ENCODE measurements at regions not wholly inside any gene's neighbourhood (a gene's known extent, or its start where the extent isn't known, plus 50 kb on each side); places are given as distances from the start of the nearest gene placed in this dataset.

DNA sequence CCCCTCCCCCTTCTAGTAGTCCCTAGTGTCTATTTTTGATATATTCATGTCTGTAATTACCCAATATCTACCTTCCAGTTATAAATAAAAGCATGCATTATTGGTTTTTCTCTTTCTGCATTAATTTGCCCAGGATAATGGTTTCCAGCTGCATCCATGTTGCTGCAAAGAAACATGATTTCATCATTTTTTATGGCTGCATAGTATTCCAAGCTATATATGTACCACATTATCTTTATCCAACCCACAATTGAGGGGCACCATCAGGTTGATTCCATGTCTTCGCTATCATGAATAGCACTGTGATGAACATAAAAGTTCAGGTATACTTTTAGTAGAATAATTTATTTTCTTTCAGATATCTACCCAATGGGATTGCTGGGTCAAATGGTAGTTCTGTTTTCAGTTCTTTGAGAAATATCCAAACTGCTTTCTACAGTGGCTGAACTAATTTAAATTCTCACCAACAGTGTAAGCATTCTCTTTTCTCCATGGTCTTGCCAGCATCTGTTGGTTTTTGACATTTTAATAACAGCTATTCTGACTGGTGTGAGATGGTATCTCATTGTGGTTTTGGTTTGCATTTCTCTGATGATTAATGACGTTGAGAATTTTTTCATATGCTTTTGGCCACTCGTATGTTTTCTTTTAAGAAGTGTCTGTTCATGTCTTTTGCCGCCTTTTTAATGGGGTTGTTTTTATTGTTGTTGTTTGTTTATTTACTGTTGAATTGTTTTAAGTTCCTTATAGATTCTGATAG lies 746.1 kb upstream of the MEF2C start:
- Histone ChIP-seq H3K79me2 (ENCODE audit: control insufficient read depth, insufficient read depth, low read length, unreplicated experiment) (no peaks in the 10 kb centered on the region), H3K4me1 (ENCODE audit: control insufficient read depth, insufficient read depth, low read length, unreplicated experiment) (no peaks in the 10 kb centered on the region), H3K27ac (ENCODE audit: low read depth, low read length) (no peak overlapping the region), H2AFZ (ENCODE audit: low read length, unreplicated experiment) (no peak overlapping the region), H3K36me3 (ENCODE audit: insufficient read depth, low read length) (no peaks in the 10 kb centered on the region), H3K4me3 (ENCODE audit: low read depth, low read length) (no peak overlapping the region), H3K27me3 (ENCODE audit: insufficient read depth, low read length) (no peaks in the 10 kb centered on the region)

DNA sequence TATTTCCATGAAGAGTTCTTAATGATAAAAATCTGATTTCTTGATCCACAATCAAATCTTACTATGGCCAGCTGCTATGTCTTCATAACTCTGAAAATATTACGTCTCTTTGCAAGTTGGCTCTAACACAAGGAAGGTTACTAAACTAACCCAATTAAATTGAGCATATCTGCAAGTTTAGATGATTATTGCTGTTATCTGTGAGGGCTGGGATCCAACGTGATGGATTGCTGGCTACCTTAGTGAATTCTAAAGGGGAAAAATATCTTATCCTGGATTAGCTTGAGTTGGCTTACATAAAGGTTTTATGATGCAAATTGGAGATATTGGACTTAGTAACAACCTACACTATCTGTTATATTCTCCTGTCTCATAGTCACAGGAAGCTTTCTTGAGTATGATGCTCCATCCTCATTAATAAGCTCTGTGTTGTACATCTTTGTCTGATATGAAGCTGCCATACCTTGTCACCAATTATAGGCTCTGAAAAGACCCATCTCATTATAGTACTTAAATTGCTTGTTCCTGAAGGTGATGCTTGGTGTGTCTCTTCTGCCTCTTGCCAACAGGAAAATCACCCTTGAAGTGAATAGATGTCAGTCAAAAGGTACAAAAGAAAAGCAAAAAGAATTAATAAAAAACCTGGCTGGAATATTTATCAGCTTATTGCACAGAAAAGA lies 733.0 kb upstream of the MEF2C start:
- no peak overlapping the region for H3K27ac ChIP-seq (ENCODE audit: low read depth, low read length)
- H3K79me2 ChIP-seq (ENCODE audit: control insufficient read depth, insufficient read depth, low read length, unreplicated experiment) = no peaks in the 10 kb centered on the region
- H3K4me1 ChIP-seq (ENCODE audit: control insufficient read depth, insufficient read depth, low read length, unreplicated experiment) = peaks cover 3% of the 10 kb centered on the region
- H2AFZ ChIP-seq (ENCODE audit: low read length, unreplicated experiment) = no peak overlapping the region
- H3K27me3 ChIP-seq (ENCODE audit: insufficient read depth, low read length) = no peaks in the 10 kb centered on the region
- H3K4me3 ChIP-seq (ENCODE audit: low read depth, low read length) = no peak overlapping the region
- H3K36me3 ChIP-seq (ENCODE audit: insufficient read depth, low read length) = no peaks in the 10 kb centered on the region

DNA sequence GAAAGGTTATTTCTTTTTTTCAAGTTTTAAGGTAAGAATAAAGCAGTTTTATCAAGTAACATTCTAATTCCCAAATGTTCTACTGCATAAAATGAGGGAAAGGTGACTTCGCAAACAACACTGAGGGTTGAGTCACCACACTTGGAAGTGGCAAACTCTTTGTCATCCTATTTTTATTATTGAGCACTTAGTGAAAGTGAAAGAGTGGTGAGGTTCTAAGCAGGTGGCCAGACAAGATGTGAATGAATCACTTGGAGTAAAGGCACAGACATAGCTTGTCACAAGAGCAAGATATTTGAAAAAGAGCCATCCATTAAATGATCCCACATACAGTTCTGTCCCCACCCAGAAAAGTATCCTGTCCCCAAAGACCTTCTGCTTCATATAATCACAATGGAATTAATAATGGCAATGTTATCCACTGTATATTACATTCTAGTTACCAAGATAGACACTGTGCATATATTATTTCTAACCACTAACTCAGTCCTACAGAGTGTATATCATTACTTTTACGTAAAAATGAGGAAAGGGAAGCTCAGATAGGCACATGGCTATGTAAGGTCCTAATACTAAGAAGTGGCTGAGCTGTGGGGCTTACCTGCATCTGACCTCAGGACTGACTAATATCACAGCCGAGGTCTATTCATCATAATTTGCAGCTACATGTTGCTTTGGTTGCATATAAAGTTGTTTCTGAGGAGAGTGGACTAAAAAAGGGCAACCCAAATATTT lies 730.4 kb upstream of the MEF2C start:
- Histone ChIP-seq H3K27ac (ENCODE audit: low read depth, low read length) (no peak overlapping the region), H3K4me3 (ENCODE audit: low read depth, low read length) (no peak overlapping the region), H3K36me3 (ENCODE audit: insufficient read depth, low read length) (no peaks in the 10 kb centered on the region), H2AFZ (ENCODE audit: low read length, unreplicated experiment) (no peak overlapping the region), H3K4me1 (ENCODE audit: control insufficient read depth, insufficient read depth, low read length, unreplicated experiment) (peaks cover 3% of the 10 kb centered on the region), H3K27me3 (ENCODE audit: insufficient read depth, low read length) (no peaks in the 10 kb centered on the region), H3K79me2 (ENCODE audit: control insufficient read depth, insufficient read depth, low read length, unreplicated experiment) (no peaks in the 10 kb centered on the region)

DNA sequence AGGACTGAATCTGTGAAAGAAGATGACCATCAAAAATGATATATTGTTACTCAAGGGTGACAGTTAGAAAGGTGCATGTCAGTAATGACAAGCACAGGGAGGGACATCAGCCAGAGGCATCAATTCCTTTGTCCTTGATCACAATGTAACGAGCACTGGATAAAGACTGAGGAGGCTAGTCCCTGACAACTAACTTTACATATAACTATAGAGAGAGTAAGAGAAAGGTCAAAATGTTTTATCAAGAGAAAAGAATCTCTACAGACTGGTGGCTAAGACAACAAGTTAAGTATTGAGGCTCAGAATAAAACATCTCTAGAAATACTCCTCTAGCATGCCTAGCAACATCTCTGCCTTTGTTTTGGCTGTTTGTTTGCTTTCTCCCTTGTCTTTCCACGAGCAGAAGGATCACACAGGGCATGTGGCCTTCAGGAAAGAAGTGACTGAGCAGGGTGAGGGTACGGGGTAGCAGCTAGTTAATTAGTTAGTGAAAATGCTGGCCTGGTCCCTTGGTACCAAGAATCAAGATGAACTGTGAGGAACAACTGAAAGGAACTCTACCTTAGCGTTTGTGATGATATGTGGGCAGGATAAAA lies 724.1 kb upstream of the MEF2C start:
- peak overlapping the region; percentile 31 for H2AFZ ChIP-seq (ENCODE audit: low read length, unreplicated experiment)
- no peak overlapping the region for H3K4me3 ChIP-seq (ENCODE audit: low read depth, low read length)
- H3K27ac ChIP-seq (ENCODE audit: low read depth, low read length) = no peak overlapping the region
- no peaks in the 10 kb centered on the region for H3K4me1 ChIP-seq (ENCODE audit: control insufficient read depth, insufficient read depth, low read length, unreplicated experiment)
- H3K27me3 ChIP-seq (ENCODE audit: insufficient read depth, low read length) = no peaks in the 10 kb centered on the region
- no peaks in the 10 kb centered on the region for H3K36me3 ChIP-seq (ENCODE audit: insufficient read depth, low read length)
- no peaks in the 10 kb centered on the region for H3K79me2 ChIP-seq (ENCODE audit: control insufficient read depth, insufficient read depth, low read length, unreplicated experiment)

DNA sequence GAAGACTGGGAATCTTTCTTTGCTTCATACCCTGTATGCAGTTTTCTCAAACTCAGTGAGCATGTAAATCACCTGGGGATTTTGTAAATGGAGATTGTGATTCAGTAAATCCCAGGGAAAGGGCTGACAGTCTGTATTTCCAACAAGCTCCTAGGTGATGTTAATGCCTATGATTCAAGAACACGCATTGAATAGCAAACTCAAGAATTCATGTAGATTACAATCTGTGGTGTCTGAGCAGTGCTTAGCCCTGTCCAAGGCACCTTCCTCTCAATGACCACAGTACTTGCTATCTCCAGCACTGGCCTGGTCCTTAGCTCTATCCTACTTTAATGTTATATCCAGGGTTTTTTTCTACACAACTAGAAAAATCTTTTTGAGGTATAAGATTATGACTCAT lies 721.4 kb upstream of the MEF2C start:
- Histone ChIP-seq H3K79me2 (ENCODE audit: control insufficient read depth, insufficient read depth, low read length, unreplicated experiment) (no peaks in the 10 kb centered on the region), H3K27me3 (ENCODE audit: insufficient read depth, low read length) (no peaks in the 10 kb centered on the region), H3K36me3 (ENCODE audit: insufficient read depth, low read length) (no peaks in the 10 kb centered on the region), H3K4me3 (ENCODE audit: low read depth, low read length) (no peak overlapping the region), H3K4me1 (ENCODE audit: control insufficient read depth, insufficient read depth, low read length, unreplicated experiment) (no peaks in the 10 kb centered on the region), H3K27ac (ENCODE audit: low read depth, low read length) (no peak overlapping the region), H2AFZ (ENCODE audit: low read length, unreplicated experiment) (no peak overlapping the region)

DNA sequence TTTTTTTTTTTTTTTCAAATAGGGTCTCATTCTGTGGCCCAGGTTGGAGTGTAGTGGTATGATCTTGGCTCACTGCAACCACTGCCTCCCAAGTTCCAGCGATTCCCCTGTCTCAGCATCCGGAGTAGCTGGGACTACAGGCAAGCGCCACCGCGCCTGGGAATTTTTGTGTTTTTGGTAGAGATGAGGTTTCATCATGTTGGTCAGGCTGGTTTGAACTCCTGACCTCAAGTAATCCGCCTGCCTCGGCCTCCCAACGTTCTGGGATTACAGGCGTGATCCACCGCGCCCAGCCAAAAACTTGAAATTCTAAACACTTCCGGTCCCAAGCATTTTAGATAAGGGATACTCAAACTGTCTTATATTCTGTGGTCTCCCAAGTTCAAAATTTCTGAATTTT lies 718.9 kb upstream of the MEF2C start:
- H3K4me3 ChIP-seq (ENCODE audit: low read depth, low read length) = no peak overlapping the region
- no peaks in the 10 kb centered on the region for H3K4me1 ChIP-seq (ENCODE audit: control insufficient read depth, insufficient read depth, low read length, unreplicated experiment)
- H3K27me3 ChIP-seq (ENCODE audit: insufficient read depth, low read length) = no peaks in the 10 kb centered on the region
- no peaks in the 10 kb centered on the region for H3K36me3 ChIP-seq (ENCODE audit: insufficient read depth, low read length)
- H3K27ac ChIP-seq (ENCODE audit: low read depth, low read length) = no peak overlapping the region
- no peaks in the 10 kb centered on the region for H3K79me2 ChIP-seq (ENCODE audit: control insufficient read depth, insufficient read depth, low read length, unreplicated experiment)
- no peak overlapping the region for H2AFZ ChIP-seq (ENCODE audit: low read length, unreplicated experiment)

DNA sequence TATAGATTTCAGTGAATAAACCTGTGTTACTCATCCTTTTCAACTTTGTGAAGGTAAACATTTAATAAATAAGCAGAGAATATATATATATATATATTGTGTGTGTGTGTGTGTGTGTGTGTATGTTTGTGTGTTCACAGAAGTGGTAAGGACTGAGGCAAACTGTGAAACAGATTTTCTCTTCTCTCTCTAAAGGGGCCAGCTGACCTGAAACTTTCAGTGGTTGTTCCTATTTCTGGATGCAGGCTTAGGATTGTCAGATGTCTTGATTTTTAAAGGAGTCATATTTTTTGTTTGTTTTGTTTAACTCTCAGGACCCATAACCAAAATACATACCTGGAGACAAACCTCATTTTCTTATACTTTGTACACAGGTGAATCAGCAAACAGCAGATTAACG lies 714.9 kb upstream of the MEF2C start:
- Histone ChIP-seq H3K4me3 (ENCODE audit: low read depth, low read length) (no peak overlapping the region), H3K79me2 (ENCODE audit: control insufficient read depth, insufficient read depth, low read length, unreplicated experiment) (no peaks in the 10 kb centered on the region), H3K27me3 (ENCODE audit: insufficient read depth, low read length) (no peaks in the 10 kb centered on the region), H3K27ac (ENCODE audit: low read depth, low read length) (no peak overlapping the region), H3K4me1 (ENCODE audit: control insufficient read depth, insufficient read depth, low read length, unreplicated experiment) (no peaks in the 10 kb centered on the region), H2AFZ (ENCODE audit: low read length, unreplicated experiment) (no peak overlapping the region), H3K36me3 (ENCODE audit: insufficient read depth, low read length) (no peaks in the 10 kb centered on the region)

DNA sequence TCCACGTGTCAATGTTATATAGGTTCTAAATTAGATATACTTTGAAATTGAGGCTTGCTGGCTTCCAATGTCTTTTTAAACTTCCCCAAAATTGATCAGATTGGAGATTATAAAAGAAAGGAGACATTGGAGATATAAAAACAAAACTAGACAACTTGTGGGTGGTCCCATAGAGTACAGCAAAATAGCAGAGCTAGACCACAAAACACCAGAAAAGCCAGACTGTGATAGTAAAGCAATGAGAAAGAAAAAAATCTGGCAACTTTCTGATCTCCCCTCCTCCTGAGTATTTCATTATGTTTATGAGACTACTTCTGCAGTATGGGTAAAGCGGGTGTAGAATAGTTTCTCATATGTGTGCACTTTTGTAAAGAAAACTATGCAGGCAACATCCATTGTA lies 713.8 kb upstream of the MEF2C start:
- no peak overlapping the region for H2AFZ ChIP-seq (ENCODE audit: low read length, unreplicated experiment)
- no peak overlapping the region for H3K4me3 ChIP-seq (ENCODE audit: low read depth, low read length)
- no peaks in the 10 kb centered on the region for H3K27me3 ChIP-seq (ENCODE audit: insufficient read depth, low read length)
- no peaks in the 10 kb centered on the region for H3K79me2 ChIP-seq (ENCODE audit: control insufficient read depth, insufficient read depth, low read length, unreplicated experiment)
- no peak overlapping the region for H3K27ac ChIP-seq (ENCODE audit: low read depth, low read length)
- no peaks in the 10 kb centered on the region for H3K4me1 ChIP-seq (ENCODE audit: control insufficient read depth, insufficient read depth, low read length, unreplicated experiment)
- H3K36me3 ChIP-seq (ENCODE audit: insufficient read depth, low read length) = no peaks in the 10 kb centered on the region

DNA sequence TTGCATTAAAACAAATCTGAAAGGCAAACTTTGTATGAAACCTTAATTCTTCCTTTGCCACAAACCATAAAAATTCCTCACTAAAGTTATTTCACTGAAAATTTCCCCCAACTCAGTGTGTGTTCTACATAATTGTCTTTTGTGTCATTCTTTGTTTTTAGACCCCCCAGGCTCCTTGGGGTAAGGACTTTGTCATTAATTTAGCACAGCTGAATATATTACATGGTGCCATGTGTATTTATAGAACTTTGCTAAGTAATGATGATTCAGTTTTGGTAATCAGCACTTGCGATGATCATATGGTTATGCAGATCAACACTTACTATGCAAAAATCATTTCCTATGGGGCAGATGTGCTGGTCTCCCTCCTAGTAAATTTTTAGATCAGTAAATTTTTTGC lies 712.1 kb upstream of the MEF2C start:
- no peaks in the 10 kb centered on the region for H3K36me3 ChIP-seq (ENCODE audit: insufficient read depth, low read length)
- no peak overlapping the region for H3K27ac ChIP-seq (ENCODE audit: low read depth, low read length)
- H3K4me3 ChIP-seq (ENCODE audit: low read depth, low read length) = no peak overlapping the region
- H2AFZ ChIP-seq (ENCODE audit: low read length, unreplicated experiment) = no peak overlapping the region
- no peaks in the 10 kb centered on the region for H3K4me1 ChIP-seq (ENCODE audit: control insufficient read depth, insufficient read depth, low read length, unreplicated experiment)
- H3K79me2 ChIP-seq (ENCODE audit: control insufficient read depth, insufficient read depth, low read length, unreplicated experiment) = no peaks in the 10 kb centered on the region
- H3K27me3 ChIP-seq (ENCODE audit: insufficient read depth, low read length) = no peaks in the 10 kb centered on the region

DNA sequence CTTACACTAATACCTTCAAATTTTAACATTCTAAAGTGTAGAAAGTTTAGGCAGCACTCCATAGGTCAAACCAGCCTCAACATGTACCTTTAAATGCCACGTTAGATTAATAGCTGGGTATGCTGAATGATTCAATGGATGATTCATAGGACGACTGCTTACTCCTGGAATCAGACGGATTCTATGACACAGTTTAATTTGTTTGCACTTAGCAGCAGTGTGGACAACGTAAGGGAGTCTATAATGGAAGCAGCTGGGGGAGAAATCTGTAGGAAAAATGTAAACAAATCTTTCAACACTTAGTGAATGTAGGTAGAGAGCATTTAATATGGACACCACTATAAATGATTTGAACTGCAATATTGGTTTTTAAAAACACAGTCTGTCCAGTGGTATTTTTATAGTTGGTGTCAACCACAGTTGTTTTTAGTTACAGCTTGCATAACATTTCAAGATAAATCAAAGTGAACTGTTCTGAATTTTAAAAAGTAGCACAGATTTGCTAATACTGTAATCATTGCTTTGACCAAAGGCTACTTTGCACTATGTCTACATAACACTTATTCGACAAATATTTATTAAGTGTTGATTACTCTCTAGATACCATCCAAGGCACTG lies 701.5 kb upstream of the MEF2C start:
- H3K36me3 ChIP-seq (ENCODE audit: insufficient read depth, low read length) = no peaks in the 10 kb centered on the region
- H3K4me3 ChIP-seq (ENCODE audit: low read depth, low read length) = no peak overlapping the region
- 0 out of 2 replicates have a peak overlapping the region, but pooled peaks have one; percentile 39 for H3K27ac ChIP-seq (ENCODE audit: low read depth, low read length)
- H2AFZ ChIP-seq (ENCODE audit: low read length, unreplicated experiment) = no peak overlapping the region
- H3K27me3 ChIP-seq (ENCODE audit: insufficient read depth, low read length) = no peaks in the 10 kb centered on the region
- H3K79me2 ChIP-seq (ENCODE audit: control insufficient read depth, insufficient read depth, low read length, unreplicated experiment) = no peaks in the 10 kb centered on the region
- peaks cover 19% of the 10 kb centered on the region for H3K4me1 ChIP-seq (ENCODE audit: control insufficient read depth, insufficient read depth, low read length, unreplicated experiment)
